GM18858 (cell line): ENCODE measurements at regions not wholly inside any gene's neighbourhood (a gene's known extent, or its start where the extent isn't known, plus 50 kb on each side); places are given as distances from the start of the nearest gene placed in this dataset.

Experiments
- ATAC-seq: cut with Tn5 transposase; IDR thresholded peaks from one replicate; pipeline ENCODE4 v1.9.1; 2021; ENCODE audit not compliant: unreplicated experiment

- ATAC-seq = no peak
Measured at GRCh38 chr6:54787825-54788224, 58.7 kb upstream of the FAM83B start.
